Kidney (tissue), 13 donors: ENCODE measurements at regions not wholly inside any gene's neighbourhood (a gene's known extent, or its start where the extent isn't known, plus 50 kb on each side); places are given as distances from the start of the nearest gene placed in this dataset.

Experiments used
- DNase-seq, 5 donors: peaks; one replicate each; pipeline ENCODE4 v3.0.0-alpha.2; 2013 to 2020
- FAIRE-seq: peaks from 2 replicates; lab custom pipeline; 2012; peaks lifted over from hg19 to GRCh38; lab: Jason Lieb, UNC
- H3K27ac ChIP-seq, 2 donors: one replicate each; pipeline ENCODE4 v1.7.0; 2013; ENCODE audit warnings: low read depth in 2 of 2, low read length in 2 of 2, inconsistent platforms in 1 of 2
- H3K27me3 ChIP-seq: one replicate; pipeline ENCODE4 v1.7.1; 2013; ENCODE audit warnings: low read length, inconsistent platforms; ENCODE audit not compliant: control insufficient read depth, insufficient read depth
- H3K36me3 ChIP-seq, 3 donors: one replicate each; pipeline versions ENCODE4 v1.7.0 to v1.7.1; 2013; ENCODE audit warnings: low read length in 3 of 3, control low read depth in 1 of 3, inconsistent platforms in 1 of 3; ENCODE audit not compliant: insufficient read depth in 3 of 3, control insufficient read depth in 2 of 3
- H3K4me1 ChIP-seq, 3 donors: one replicate each; pipeline versions ENCODE4 v1.7.0 to v1.7.1; 2013; ENCODE audit warnings: low read length in 3 of 3, inconsistent platforms in 1 of 3, low read depth in 1 of 3; ENCODE audit not compliant: control insufficient read depth in 2 of 3, insufficient read depth in 2 of 3
- H3K4me3 ChIP-seq, 3 donors: one replicate each; pipeline versions ENCODE4 v1.7.0 to v1.8.1; 2013; ENCODE audit warnings: low read length in 3 of 3, control low read depth in 1 of 3, inconsistent platforms in 1 of 3
- H3K9ac ChIP-seq, 3 donors: one replicate each; pipeline versions ENCODE4 v1.7.0 to v1.7.1; 2013; ENCODE audit warnings: low read length in 3 of 3, control low read depth in 1 of 3, inconsistent platforms in 1 of 3
- H3K9me3 ChIP-seq, 3 donors: one replicate each; pipeline versions ENCODE4 v1.7.0 to v1.7.1; 2013; ENCODE audit warnings: low read length in 3 of 3, control low read depth in 1 of 3, inconsistent platforms in 1 of 3; ENCODE audit not compliant: control insufficient read depth in 2 of 3, insufficient read depth in 1 of 3
- CTCF ChIP-seq: IDR thresholded peaks from 3 replicates; pipeline ENCODE4 v1.5.1; 2012; ENCODE audit warnings: mild to moderate bottlenecking, moderate library complexity, borderline replicate concordance; ENCODE audit not compliant: insufficient read depth; ENCODE audit errors: extremely low read depth
- intact Hi-C: fragments of 100-400 bp; cut with DNase I; formaldehyde crosslinking; loops from one replicate; pipeline ENCODE4 v1.11.1; 2022
- donor health status: control.
- donor health status: control.
- donor health status: control.
- donor health status: control.
- donor health status: control.
- donor health status: DM: yes; HTN: yes; CAD: no.
- donor health status: Normal renal cell carcinoma (clear cell type).

- intact Hi-C loops = no loop called here
- H3K9me3 ChIP-seq = no peaks in the 10 kb centered on the region
- no peaks in the 10 kb centered on the region for H3K36me3 ChIP-seq
- DNase-seq = no peak
- no peak overlapping the region for H3K4me3 ChIP-seq
- H3K27ac ChIP-seq = no peak overlapping the region
- no peak for TF ChIP-seq CTCF
- no peaks in the 10 kb centered on the region for H3K4me1 ChIP-seq
- FAIRE-seq = no peak
- no peaks in the 10 kb centered on the region for H3K27me3 ChIP-seq
- no peak overlapping the region for H3K9ac ChIP-seq
Observed at GRCh38 chr15:95918525-95918924, 412.0 kb upstream of the NR2F2 start.

GRCh38 chr15:95919460-95919859, 411.0 kb upstream of the NR2F2 start:
- Histone ChIP-seq H3K4me3 (no peak overlapping the region), H3K36me3 (no peaks in the 10 kb centered on the region), H3K27ac (no peak overlapping the region), H3K9ac (no peak overlapping the region), H3K27me3 (no peaks in the 10 kb centered on the region), H3K9me3 (no peaks in the 10 kb centered on the region), H3K4me1 (no peaks in the 10 kb centered on the region)
- FAIRE-seq (no peak), DNase-seq (no peak)
- no peak for TF ChIP-seq CTCF
- intact Hi-C loops = no loop called here

- TF ChIP-seq CTCF = no peak
- intact Hi-C loops = no loop called here
Observed at GRCh38 chr15:95921404-95921803, 409.1 kb upstream of the NR2F2 start.

GRCh38 chr15:95922431-95922830, 408.1 kb upstream of the NR2F2 start:
- H3K27me3 ChIP-seq = no peaks in the 10 kb centered on the region
- FAIRE-seq (no peak), DNase-seq (peak in 2 of 5 donors; percentile 22 to 45)
- H3K9ac ChIP-seq = no peak overlapping the region
- no peaks in the 10 kb centered on the region for H3K4me1 ChIP-seq
- no peak overlapping the region for H3K27ac ChIP-seq
- H3K9me3 ChIP-seq = no peaks in the 10 kb centered on the region
- H3K4me3 ChIP-seq = no peak overlapping the region
- intact Hi-C loops = no loop called here
- H3K36me3 ChIP-seq = no peaks in the 10 kb centered on the region
- peak; percentile 30 for TF ChIP-seq CTCF

More at GRCh38 chr15:95921404-95921803, 409.1 kb upstream of the NR2F2 start:
- Histone ChIP-seq H3K4me1 (no peaks in the 10 kb centered on the region), H3K36me3 (no peaks in the 10 kb centered on the region), H3K27me3 (no peaks in the 10 kb centered on the region), H3K9ac (no peak overlapping the region), H3K9me3 (no peaks in the 10 kb centered on the region), H3K27ac (no peak overlapping the region), H3K4me3 (no peak overlapping the region)
- no peak for FAIRE-seq
- no peak for DNase-seq
